ENCODE measurements at regions not wholly inside any gene's neighbourhood (a gene's known extent, or its start where the extent isn't known, plus 50 kb on each side); places are given as distances from the start of the nearest gene placed in this dataset.
"Not testable (repeated sequence)": the region's sequence is repeated elsewhere in the genome, so short reads cannot be mapped to it uniquely, and the experiment has no call there.

GRCh38 chr13:62450759-62451158, 1035.1 kb upstream of the PCDH20 start:
- Histone ChIP-seq H3K4me3 (ENCODE audit: insufficient read depth, low read depth, low read length, poor library complexity, severe bottlenecking) (no peak overlapping the region), H3K9me3 (ENCODE audit: control insufficient read depth, low read length) (no peaks in the 10 kb centered on the region), H3K36me3 (ENCODE audit: control insufficient read depth, insufficient read depth, low read length) (no peaks in the 10 kb centered on the region), H3K4me1 (ENCODE audit: control insufficient read depth, insufficient read depth, low read length, poor library complexity, severe bottlenecking) (no peaks in the 10 kb centered on the region), H3K27me3 (replicated peaks; ENCODE audit: control insufficient read depth, insufficient read depth, low read length, poor library complexity, severe bottlenecking) (no peaks in the 10 kb centered on the region), H3K27ac (ENCODE audit: insufficient read depth, low read length, poor library complexity, severe bottlenecking) (no peak overlapping the region)
- DNase-seq: no peak

GRCh38 chr13:62447771-62448382, 1032.2 kb upstream of the PCDH20 start:
- DNase-seq; H3K4me3 ChIP-seq (ENCODE audit: insufficient read depth, low read depth, low read length, poor library complexity, severe bottlenecking); H3K4me1 ChIP-seq (ENCODE audit: control insufficient read depth, insufficient read depth, low read length, poor library complexity, severe bottlenecking); H3K27me3 ChIP-seq (replicated peaks; ENCODE audit: control insufficient read depth, insufficient read depth, low read length, poor library complexity, severe bottlenecking); H3K27ac ChIP-seq (ENCODE audit: insufficient read depth, low read length, poor library complexity, severe bottlenecking); H3K9me3 ChIP-seq (ENCODE audit: control insufficient read depth, low read length); H3K36me3 ChIP-seq (ENCODE audit: control insufficient read depth, insufficient read depth, low read length): not testable (repeated sequence)

GRCh38 chr13:62444805-62445204, 1029.2 kb upstream of the PCDH20 start:
- H3K4me1 ChIP-seq (ENCODE audit: control insufficient read depth, insufficient read depth, low read length, poor library complexity, severe bottlenecking): no peaks in the 10 kb centered on the region
- DNase-seq: no peak
- H3K27ac ChIP-seq (ENCODE audit: insufficient read depth, low read length, poor library complexity, severe bottlenecking): no peak overlapping the region
- no peak overlapping the region for H3K4me3 ChIP-seq (ENCODE audit: insufficient read depth, low read depth, low read length, poor library complexity, severe bottlenecking)
- H3K36me3 ChIP-seq (ENCODE audit: control insufficient read depth, insufficient read depth, low read length): no peaks in the 10 kb centered on the region
- no peaks in the 10 kb centered on the region for H3K9me3 ChIP-seq (ENCODE audit: control insufficient read depth, low read length)
- no peaks in the 10 kb centered on the region for H3K27me3 ChIP-seq (replicated peaks; ENCODE audit: control insufficient read depth, insufficient read depth, low read length, poor library complexity, severe bottlenecking)

GRCh38 chr13:62434081-62434480, 1018.4 kb upstream of the PCDH20 start:
- no peak overlapping the region for H3K27ac ChIP-seq (ENCODE audit: insufficient read depth, low read length, poor library complexity, severe bottlenecking)

GRCh38 chr13:62433660-62434059, 1018.0 kb upstream of the PCDH20 start:
- Histone ChIP-seq H3K27ac (ENCODE audit: insufficient read depth, low read length, poor library complexity, severe bottlenecking) (no peak overlapping the region), H3K4me1 (ENCODE audit: control insufficient read depth, insufficient read depth, low read length, poor library complexity, severe bottlenecking) (no peaks in the 10 kb centered on the region), H3K4me3 (ENCODE audit: insufficient read depth, low read depth, low read length, poor library complexity, severe bottlenecking) (no peak overlapping the region), H3K9me3 (ENCODE audit: control insufficient read depth, low read length) (no peaks in the 10 kb centered on the region), H3K27me3 (replicated peaks; ENCODE audit: control insufficient read depth, insufficient read depth, low read length, poor library complexity, severe bottlenecking) (no peaks in the 10 kb centered on the region), H3K36me3 (ENCODE audit: control insufficient read depth, insufficient read depth, low read length) (no peaks in the 10 kb centered on the region)
- DNase-seq: no peak

More at GRCh38 chr13:62434081-62434480, 1018.4 kb upstream of the PCDH20 start:
- no peaks in the 10 kb centered on the region for H3K9me3 ChIP-seq (ENCODE audit: control insufficient read depth, low read length)
- no peak for DNase-seq
- H3K4me1 ChIP-seq (ENCODE audit: control insufficient read depth, insufficient read depth, low read length, poor library complexity, severe bottlenecking): no peaks in the 10 kb centered on the region
- H3K27me3 ChIP-seq (replicated peaks; ENCODE audit: control insufficient read depth, insufficient read depth, low read length, poor library complexity, severe bottlenecking): no peaks in the 10 kb centered on the region
- no peak overlapping the region for H3K4me3 ChIP-seq (ENCODE audit: insufficient read depth, low read depth, low read length, poor library complexity, severe bottlenecking)
- no peaks in the 10 kb centered on the region for H3K36me3 ChIP-seq (ENCODE audit: control insufficient read depth, insufficient read depth, low read length)

GRCh38 chr13:62432906-62433305, 1017.3 kb upstream of the PCDH20 start:
- no peak for DNase-seq
- Histone ChIP-seq H3K9me3 (ENCODE audit: control insufficient read depth, low read length) (no peaks in the 10 kb centered on the region), H3K36me3 (ENCODE audit: control insufficient read depth, insufficient read depth, low read length) (no peaks in the 10 kb centered on the region)

GRCh38 chr13:62432295-62432694, 1016.6 kb upstream of the PCDH20 start:
- H3K27me3 ChIP-seq (replicated peaks; ENCODE audit: control insufficient read depth, insufficient read depth, low read length, poor library complexity, severe bottlenecking): no peaks in the 10 kb centered on the region
- H3K27ac ChIP-seq (ENCODE audit: insufficient read depth, low read length, poor library complexity, severe bottlenecking): no peak overlapping the region
- no peaks in the 10 kb centered on the region for H3K4me1 ChIP-seq (ENCODE audit: control insufficient read depth, insufficient read depth, low read length, poor library complexity, severe bottlenecking)
- H3K9me3 ChIP-seq (ENCODE audit: control insufficient read depth, low read length): no peaks in the 10 kb centered on the region
- H3K4me3 ChIP-seq (ENCODE audit: insufficient read depth, low read depth, low read length, poor library complexity, severe bottlenecking): no peak overlapping the region
- H3K36me3 ChIP-seq (ENCODE audit: control insufficient read depth, insufficient read depth, low read length): no peaks in the 10 kb centered on the region
- DNase-seq: no peak

More at GRCh38 chr13:62432906-62433305, 1017.3 kb upstream of the PCDH20 start:
- Histone ChIP-seq H3K27me3 (replicated peaks; ENCODE audit: control insufficient read depth, insufficient read depth, low read length, poor library complexity, severe bottlenecking) (no peaks in the 10 kb centered on the region), H3K27ac (ENCODE audit: insufficient read depth, low read length, poor library complexity, severe bottlenecking) (no peak overlapping the region), H3K4me3 (ENCODE audit: insufficient read depth, low read depth, low read length, poor library complexity, severe bottlenecking) (no peak overlapping the region), H3K4me1 (ENCODE audit: control insufficient read depth, insufficient read depth, low read length, poor library complexity, severe bottlenecking) (no peaks in the 10 kb centered on the region)

GRCh38 chr13:62431852-62432251, 1016.2 kb upstream of the PCDH20 start:
- no peaks in the 10 kb centered on the region for H3K9me3 ChIP-seq (ENCODE audit: control insufficient read depth, low read length)

GRCh38 chr13:62418872-62419271, 1003.2 kb upstream of the PCDH20 start:
- Histone ChIP-seq H3K36me3 (ENCODE audit: control insufficient read depth, insufficient read depth, low read length) (no peaks in the 10 kb centered on the region), H3K9me3 (ENCODE audit: control insufficient read depth, low read length) (no peaks in the 10 kb centered on the region), H3K27me3 (replicated peaks; ENCODE audit: control insufficient read depth, insufficient read depth, low read length, poor library complexity, severe bottlenecking) (no peaks in the 10 kb centered on the region), H3K4me3 (ENCODE audit: insufficient read depth, low read depth, low read length, poor library complexity, severe bottlenecking) (no peak overlapping the region), H3K27ac (ENCODE audit: insufficient read depth, low read length, poor library complexity, severe bottlenecking) (no peak overlapping the region), H3K4me1 (ENCODE audit: control insufficient read depth, insufficient read depth, low read length, poor library complexity, severe bottlenecking) (no peaks in the 10 kb centered on the region)
- DNase-seq: no peak

More at GRCh38 chr13:62431852-62432251, 1016.2 kb upstream of the PCDH20 start:
- Histone ChIP-seq H3K36me3 (ENCODE audit: control insufficient read depth, insufficient read depth, low read length) (no peaks in the 10 kb centered on the region), H3K4me3 (ENCODE audit: insufficient read depth, low read depth, low read length, poor library complexity, severe bottlenecking) (no peak overlapping the region), H3K4me1 (ENCODE audit: control insufficient read depth, insufficient read depth, low read length, poor library complexity, severe bottlenecking) (no peaks in the 10 kb centered on the region), H3K27me3 (replicated peaks; ENCODE audit: control insufficient read depth, insufficient read depth, low read length, poor library complexity, severe bottlenecking) (no peaks in the 10 kb centered on the region), H3K27ac (ENCODE audit: insufficient read depth, low read length, poor library complexity, severe bottlenecking) (no peak overlapping the region)
- DNase-seq: no peak

GRCh38 chr13:62418376-62418775, 1002.7 kb upstream of the PCDH20 start:
- Histone ChIP-seq H3K4me3 (ENCODE audit: insufficient read depth, low read depth, low read length, poor library complexity, severe bottlenecking) (no peak overlapping the region), H3K36me3 (ENCODE audit: control insufficient read depth, insufficient read depth, low read length) (no peaks in the 10 kb centered on the region), H3K27ac (ENCODE audit: insufficient read depth, low read length, poor library complexity, severe bottlenecking) (no peak overlapping the region), H3K9me3 (ENCODE audit: control insufficient read depth, low read length) (no peaks in the 10 kb centered on the region), H3K4me1 (ENCODE audit: control insufficient read depth, insufficient read depth, low read length, poor library complexity, severe bottlenecking) (no peaks in the 10 kb centered on the region), H3K27me3 (replicated peaks; ENCODE audit: control insufficient read depth, insufficient read depth, low read length, poor library complexity, severe bottlenecking) (no peaks in the 10 kb centered on the region)
- DNase-seq: no peak

Measured in effector memory CD4-positive, alpha-beta T cell (primary cell).